Activated CD4-positive, alpha-beta T cell treated with anti-CD3 and anti-CD28 coated beads, Interleukin-2, amount 50 U/mL, for 48 hours (primary cell): ENCODE measurements at regions not wholly inside any gene's neighbourhood (a gene's known extent, or its start where the extent isn't known, plus 50 kb on each side); places are given as distances from the start of the nearest gene placed in this dataset.
"Not testable (repeated sequence)": the region's sequence is repeated elsewhere in the genome, so short reads cannot be mapped to it uniquely, and the experiment has no call there.

ENCODE experiments used
- DNase-seq, 2 experiments: peaks; one replicate each; pipeline ENCODE4 v3.0.0-alpha.2; 2020

DNA sequence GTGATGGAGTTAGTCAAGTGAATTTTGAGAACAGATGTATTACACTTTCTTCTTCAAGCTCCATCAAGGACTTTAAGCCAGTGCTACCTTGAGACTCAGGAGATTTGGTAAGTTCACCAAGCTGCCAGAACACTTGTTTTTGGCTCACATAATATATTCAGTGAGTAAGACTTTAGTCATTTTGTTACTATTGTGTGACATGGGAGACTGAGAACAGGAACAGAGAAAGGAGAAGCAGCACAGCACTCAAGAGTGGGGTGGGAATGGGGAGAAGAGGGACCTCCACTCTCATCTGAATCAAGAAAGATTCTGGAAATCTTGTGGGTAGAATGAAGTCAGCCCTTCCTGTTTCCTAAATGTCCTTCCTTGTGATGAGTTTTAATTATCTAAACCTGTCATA lies 87.3 kb upstream of the TET2 start:
- DNase-seq, result peak; percentile 16 to 24

DNA sequence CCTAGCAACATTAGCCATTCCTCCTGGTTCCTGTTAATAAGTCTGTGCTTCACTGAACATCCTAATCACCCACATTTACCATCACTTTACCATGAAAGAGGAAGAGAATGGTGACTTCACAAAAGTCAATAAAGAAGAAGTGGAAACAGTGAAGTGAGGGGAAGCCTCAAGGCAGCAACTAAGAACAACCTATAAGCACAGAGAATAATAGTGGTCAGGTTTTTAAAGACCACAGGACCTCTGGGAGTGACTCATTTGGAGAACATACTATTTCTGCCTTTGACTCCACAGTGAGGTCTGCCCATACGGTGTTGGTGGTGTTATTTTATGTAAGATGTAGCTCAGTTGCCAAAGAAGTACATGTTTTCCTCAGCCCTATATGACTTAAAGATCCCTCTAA lies 86.0 kb upstream of the TET2 start:
- peak in 1 of 2 experiments; percentile 23 for DNase-seq

GRCh38 chr4:105061136-105061696 lies 85.5 kb upstream of the TET2 start:
- peak; percentile 30 to 43 for DNase-seq

DNA sequence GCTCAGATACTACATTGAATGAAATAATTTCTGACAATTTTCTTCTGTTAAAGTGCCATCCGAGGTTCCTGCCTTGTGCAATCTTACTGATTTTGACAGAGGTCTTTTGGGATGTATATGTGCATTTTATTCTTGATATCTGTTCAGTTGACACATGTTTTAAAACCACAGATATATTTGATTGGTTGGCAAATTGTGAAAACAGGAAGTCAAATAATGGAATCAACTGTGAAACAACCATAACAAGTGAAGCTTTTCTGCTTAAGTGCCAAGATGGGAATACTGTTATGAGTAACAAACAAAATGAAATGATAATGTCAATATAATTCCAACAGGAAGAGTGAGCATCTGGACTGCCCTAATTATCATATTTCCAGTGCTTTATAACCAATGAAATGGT lies 84.9 kb upstream of the TET2 start:
- no peak for DNase-seq

GRCh38 chr4:105066401-105066800 lies 80.3 kb upstream of the TET2 start:
- no peak for DNase-seq

DNA sequence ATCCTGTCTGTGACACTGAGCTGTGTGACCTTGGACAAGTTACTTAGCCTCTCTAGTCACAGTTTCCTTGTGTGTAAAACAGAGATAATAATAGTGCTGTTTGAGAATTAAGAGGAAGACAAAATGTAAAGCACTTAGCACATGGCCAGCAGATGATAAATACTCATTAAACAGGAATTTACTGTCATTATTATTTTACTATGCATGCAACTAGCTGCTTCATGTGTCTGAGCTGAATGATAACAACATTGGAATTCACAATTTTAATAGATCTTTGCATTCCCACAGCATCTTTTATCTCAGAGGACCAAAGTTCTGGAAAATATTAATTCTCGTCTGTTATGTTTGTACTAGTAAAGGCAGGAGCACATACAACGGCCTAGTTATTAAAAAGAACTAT lies 79.2 kb upstream of the TET2 start:
- DNase-seq, result no peak

DNA sequence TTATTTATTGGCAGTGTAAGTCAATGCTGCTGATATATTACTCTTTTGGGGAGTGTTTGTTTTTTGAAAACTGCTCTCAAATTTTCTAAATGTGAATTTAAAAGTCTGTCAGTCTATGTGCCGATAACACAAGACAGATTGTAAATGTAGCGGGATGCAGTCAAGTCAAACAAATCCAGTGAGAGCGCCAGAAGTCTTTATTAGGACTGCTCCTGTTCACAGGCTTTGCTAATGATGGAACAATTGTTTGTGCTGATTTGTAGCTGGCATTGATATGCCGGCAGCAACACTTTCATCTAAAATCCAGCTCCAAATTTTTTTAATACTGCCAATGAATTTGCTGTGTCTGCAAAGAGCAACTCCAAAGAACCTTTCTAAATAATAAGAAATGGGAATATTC lies 78.7 kb upstream of the TET2 start:
- DNase-seq, result no peak

DNA sequence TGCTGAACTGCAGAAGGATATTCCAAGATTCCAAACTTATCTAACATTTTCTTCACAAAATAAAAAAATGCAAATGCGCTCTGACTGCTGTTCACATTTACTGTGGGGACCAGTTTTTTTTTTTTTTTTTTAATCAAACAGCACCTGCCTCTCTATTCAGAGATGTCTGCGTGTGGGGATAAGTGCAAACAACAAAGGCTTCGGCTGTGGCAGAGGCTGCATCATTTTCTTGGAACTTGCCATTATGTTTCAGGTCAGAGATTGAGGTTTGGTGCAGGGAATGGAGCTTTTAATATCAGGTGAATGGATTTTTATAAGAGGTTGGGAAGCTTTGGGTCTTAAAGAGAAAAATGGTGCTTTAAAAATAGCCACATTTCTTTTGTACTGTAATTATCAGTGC lies 78.2 kb upstream of the TET2 start:
- DNase-seq, result no peak

DNA sequence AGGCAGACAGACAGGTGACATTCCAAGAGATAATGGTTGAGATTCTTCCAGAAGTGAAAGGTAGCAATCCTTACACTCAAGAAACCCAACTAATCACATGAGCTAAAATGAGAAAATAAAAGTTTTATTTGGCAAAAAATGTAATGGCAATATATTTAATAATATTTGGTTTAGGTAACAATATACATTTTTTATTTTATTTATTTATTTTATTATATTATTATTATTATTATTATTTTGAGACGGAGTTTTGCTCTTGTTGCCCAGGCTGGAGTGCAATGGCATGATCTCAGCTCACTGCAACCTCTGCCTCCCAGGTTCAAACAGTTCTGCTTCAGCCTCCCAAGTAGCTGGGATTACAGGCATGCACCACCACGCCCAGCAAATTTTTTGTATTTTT lies 74.6 kb upstream of the TET2 start:
- not testable (repeated sequence) for DNase-seq

- DNase-seq, result no peak
Measured at GRCh38 chr4:105074097-105074496, 72.6 kb upstream of the TET2 start.

DNA sequence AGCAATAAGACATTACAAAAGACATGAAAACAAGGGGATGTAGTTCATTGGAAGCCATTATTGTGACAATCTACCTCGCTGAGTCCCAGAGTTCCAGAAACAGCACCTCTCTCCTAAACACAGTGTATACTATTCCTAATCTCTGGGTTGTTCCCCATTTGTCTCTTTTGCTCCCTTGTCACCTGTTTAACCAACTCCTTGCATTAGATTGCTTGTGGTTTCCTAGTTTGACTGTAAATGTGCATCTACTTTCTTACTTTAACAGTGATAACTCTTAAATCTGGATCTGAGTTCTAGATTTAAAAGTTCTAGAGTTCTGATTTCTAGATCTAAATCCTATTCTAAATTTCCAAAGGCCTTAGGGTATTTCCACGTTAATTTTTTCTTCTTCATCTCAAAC lies 71.6 kb upstream of the TET2 start:
- no peak for DNase-seq

GRCh38 chr4:105088110-105088879 lies 58.4 kb upstream of the TET2 start:
- DNase-seq, result no peak

DNA sequence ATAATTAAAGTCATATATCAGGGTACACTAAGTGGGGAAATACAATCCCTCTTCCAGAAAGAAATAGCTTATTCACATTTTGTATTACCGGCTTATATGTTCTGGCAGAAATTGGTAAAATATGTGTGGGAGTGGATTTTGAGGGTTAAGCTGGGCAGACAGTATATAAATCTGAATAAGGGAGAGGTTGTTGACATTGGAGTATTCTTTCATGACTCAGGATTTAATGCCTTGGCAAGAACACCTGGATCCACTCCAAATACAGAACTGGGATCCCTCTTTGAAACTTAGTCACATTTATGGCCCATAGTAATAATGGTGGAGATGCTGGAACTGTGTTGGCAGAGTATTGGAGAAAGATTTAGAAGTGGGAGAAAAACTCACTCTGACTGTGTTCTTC lies 54.3 kb upstream of the TET2 start:
- no peak for DNase-seq

GRCh38 chr4:105092768-105093167 lies 53.9 kb upstream of the TET2 start:
- DNase-seq, result no peak

GRCh38 chr4:105093975-105094374 lies 52.7 kb upstream of the TET2 start:
- DNase-seq, result no peak
